NCI-H1930 (cell line): ENCODE measurements at regions not wholly inside any gene's neighbourhood (a gene's known extent, or its start where the extent isn't known, plus 50 kb on each side); places are given as distances from the start of the nearest gene placed in this dataset.
"Not testable (repeated sequence)": the region's sequence is repeated elsewhere in the genome, so short reads cannot be mapped to it uniquely, and the experiment has no call there.

Source experiments
- DNase-seq, 2 experiments: peaks; one replicate each; lab custom pipeline; 2025; lab: John Stamatoyannopoulos, UW

DNA sequence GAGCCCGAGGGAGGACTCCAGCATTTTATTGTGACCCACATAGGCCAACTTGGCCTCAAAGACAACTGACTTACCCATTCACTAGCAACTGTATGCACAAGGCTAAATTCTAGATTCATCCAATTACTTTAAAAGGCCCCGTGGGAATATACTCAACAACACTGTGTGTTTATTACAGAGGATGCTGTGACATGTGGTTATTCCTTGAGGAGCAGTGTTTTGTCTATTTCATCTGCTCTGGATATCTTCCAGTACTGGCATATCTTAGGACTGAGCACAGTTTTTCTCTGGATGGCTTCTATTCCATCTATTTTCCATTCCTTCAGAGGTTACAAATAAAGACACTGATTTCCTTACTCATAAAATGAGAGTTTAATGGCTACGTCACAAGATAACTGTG, 87.2 kb upstream of the KRAS start:
- no peak for DNase-seq

DNA sequence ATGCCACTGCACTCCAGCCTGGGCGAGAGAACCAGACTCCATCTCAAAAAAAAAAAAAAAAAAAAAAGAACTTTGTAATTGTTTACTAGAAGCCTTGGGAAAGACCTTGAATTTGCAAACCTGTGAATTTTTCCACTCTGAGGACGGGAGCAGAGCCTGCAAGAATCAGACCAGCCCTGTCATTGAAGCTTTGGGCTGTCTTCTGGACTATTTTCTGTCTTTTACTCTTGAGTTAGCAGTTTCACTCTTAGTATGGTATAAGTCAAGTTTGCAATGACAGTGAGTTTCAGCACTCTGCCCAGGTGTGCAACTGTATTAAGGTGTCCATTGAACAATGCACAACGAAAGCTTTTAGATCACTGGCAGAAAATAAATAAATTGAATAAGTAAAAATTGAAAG, 81.4 kb upstream of the KRAS start:
- DNase-seq, result no peak

DNA sequence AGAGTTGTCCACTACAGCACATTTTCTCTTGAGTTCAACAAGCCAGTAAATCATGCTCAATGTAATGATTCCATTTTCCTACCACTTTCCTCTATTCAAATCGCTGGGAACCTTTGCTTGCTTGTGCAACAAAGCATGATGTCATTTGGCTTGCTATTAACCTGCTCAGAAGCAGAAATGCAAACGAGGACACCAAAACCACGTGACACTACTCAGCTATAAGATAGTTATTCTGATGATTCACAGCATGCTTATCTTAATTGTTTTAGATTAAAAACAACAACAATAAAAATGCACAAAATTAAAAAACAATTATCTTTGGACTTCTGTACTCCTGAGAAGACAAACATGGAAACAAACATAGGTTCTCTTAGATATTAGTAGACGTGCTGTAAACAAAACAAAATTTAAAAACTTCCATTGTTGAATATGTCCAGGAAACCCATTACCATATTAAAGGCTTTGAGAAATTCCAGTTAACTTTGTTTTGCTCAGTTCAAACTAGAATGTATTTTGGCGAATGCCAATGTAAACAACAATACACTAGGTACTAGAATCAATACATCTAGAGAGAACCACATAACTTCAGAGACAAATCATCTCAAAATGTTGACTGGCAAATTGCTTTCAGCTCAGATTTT, 77.5 kb upstream of the KRAS start:
- peak in 1 of 2 experiments; percentile 16 for DNase-seq

GRCh38 chr12:25327321-25327720, 76.6 kb upstream of the KRAS start:
- no peak for DNase-seq

DNA sequence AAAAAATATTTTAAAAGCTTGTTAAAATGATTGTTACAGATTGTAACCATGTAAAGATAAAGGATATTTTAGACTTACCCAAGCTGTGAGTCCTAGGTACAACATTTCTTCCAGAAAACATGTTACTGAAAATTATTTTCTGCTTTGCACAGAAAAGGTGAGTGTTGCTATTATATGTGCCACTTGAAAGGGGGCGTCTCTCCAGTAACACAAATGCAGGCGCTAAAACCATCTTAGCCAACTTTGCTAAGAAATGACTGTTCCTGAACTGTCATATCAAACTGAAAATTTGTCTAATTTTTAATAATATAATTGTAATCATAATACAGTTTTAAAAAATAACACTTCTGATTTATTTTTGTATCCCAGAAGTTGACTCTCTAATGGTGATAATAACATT, 75.6 kb upstream of the KRAS start:
- DNase-seq, result no peak

GRCh38 chr12:25324861-25325260, 74.1 kb upstream of the KRAS start:
- no peak for DNase-seq

DNA sequence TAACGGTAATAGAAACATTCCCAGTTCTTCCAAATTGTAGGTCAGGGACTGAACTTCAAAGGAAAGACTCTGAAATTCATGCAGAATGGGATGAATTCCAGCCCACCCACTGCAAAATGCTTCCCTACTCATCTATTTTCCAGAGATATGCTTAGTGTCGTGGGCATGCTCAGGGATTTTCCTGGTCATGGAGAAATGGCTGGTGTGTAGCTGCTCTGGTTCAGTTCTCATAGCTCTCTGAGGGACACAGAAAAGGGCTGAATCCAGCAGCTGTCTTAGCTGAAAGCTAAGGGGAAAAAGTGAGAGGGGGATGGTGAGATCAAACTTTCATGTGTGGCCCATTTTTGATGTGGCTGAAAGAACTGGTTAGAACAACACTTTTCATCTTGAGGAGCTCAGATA, 72.9 kb upstream of the KRAS start:
- no peak for DNase-seq

- no peak for DNase-seq
These were observed 72.3 kb upstream of the KRAS start for GRCh38 chr12:25322918-25323531.

- DNase-seq, result no peak
These were observed 71.6 kb upstream of the KRAS start for GRCh38 chr12:25322351-25322750.

- no peak for DNase-seq
These were observed 71.0 kb upstream of the KRAS start for GRCh38 chr12:25321772-25322171.

GRCh38 chr12:25320123-25321006, 69.6 kb upstream of the KRAS start:
- DNase-seq, result no peak

DNA sequence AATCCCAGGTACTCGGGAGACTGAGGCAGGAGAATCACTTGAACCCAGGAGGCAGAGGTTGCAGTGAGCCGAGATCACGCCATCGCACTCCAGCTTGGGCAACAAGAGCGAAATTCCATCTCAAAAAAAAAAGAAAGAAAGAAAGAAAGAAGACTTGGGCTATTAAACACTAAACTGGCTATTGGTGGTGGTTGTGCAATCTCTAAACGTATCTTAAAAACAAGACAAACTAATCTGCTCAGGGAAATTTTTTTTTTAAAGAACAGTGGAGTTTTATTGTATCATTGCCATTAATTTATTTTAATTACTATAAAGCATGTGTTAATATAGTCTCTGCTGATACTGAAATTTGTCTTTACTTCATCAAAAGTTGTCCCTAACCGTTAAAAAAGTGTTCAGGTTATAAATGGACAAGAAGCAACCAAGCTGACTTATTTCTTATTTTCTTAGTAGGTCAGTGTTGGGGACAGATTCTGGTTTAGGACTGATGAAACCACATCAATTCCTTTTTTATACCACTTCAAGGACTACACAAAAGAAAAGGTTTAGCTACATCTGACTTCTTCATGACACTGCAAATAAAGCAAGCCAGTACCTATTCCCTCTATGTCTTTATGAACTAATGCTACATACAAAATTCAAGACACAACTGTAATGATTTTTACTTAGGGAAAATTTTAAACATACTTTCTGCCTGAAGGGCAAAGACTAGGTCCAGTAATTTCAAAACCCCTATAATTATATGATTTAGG, 68.7 kb upstream of the KRAS start:
- no peak for DNase-seq

DNA sequence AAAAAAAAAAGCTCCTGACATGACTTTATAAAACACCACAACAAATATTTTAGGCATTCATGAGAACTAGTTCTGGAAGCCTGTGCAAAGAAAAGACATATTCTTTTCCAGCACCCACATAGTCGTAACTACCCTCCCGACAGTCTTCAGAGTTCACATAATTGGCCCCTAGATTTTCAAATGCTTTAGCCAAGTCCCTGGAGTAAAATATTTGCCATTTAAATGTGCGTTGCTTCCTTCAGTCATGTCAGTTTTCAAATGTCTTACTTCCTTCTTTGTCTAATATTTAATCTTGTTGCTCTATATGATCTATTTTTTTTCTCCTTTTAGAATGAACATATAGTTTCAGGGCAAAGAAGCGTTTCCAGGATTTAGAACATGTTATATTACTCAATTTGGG, 66.8 kb upstream of the KRAS start:
- DNase-seq, result no peak

- no peak for DNase-seq
These were observed 64.7 kb upstream of the KRAS start for GRCh38 chr12:25315388-25315787.

- not testable (repeated sequence) for DNase-seq
These were observed 62.7 kb upstream of the KRAS start for GRCh38 chr12:25313266-25313990.

GRCh38 chr12:25311506-25311905, 60.8 kb upstream of the KRAS start:
- DNase-seq, result no peak

DNA sequence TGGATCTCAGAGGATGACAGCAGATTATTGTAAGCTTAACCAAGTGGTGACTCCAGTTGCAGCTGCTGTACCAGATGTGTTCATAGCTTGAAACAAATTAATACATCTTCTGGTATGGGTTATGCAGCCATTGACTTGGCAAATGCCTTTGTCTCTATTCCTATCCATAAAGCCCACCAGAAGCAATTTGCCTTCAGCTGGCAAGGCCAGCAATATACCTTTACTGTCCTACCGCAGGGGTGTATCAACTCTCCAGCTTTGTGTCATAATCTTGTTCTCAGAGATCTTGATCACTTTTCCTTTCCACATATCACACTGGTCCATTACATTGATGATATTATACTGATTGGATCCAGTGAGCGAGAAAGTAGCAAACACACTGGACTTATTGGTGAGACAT, 59.3 kb upstream of the KRAS start:
- DNase-seq, result not testable (repeated sequence)

GRCh38 chr12:25308756-25309155, 58.0 kb upstream of the KRAS start:
- DNase-seq, result no peak

GRCh38 chr12:25307818-25308217, 57.1 kb upstream of the KRAS start:
- DNase-seq, result no peak

GRCh38 chr12:25301798-25302197, 51.1 kb upstream of the KRAS start:
- no peak for DNase-seq
